ENCODE measurements at regions not wholly inside any gene's neighbourhood (a gene's known extent, or its start where the extent isn't known, plus 50 kb on each side); places are given as distances from the start of the nearest gene placed in this dataset.

- TF ChIP-seq CTCF (conservative IDR thresholded peaks at IDR 0.05; ENCODE audit: low read length): no peak
- no peak for TF ChIP-seq EZH2phosphoT487 (IDR thresholded peaks at IDR 0.05; ENCODE audit: borderline replicate concordance, low read depth, low read length)
These were observed 158.1 kb upstream of the NREP start for GRCh38 chr5:111914966-111915636.
